ENCODE measurements at regions not wholly inside any gene's neighbourhood (a gene's known extent, or its start where the extent isn't known, plus 50 kb on each side); places are given as distances from the start of the nearest gene placed in this dataset.
A peak's percentile ranks its signal among the peaks of the same experiment; 100 is the strongest.

DNA sequence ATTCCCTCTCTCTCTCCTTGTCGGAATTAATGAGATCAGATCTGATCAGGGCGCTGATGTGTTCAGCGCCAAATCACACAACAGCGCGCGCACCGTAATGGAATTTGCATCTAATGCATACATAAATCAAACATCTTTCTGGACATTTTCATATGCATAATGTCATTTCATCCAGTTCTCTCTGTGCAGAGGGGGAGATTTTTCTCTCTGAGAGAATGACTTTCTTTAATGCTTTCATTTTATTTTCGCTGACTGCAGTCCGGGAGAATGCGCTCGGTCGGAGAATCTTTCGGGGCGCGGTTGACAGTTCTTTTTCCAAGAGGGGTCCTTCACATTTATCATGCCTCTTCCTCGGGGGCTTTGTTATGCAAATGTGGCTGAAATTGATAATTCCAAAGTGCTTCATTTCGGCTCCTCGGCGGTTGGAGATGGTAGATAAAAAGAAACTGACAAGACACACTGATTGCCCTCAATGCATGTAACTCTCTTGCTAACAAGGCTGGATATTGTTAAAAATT, 615.9 kb downstream of the VRK1 start:
- H3K4me3 ChIP-seq (ENCODE audit: low read depth, low read length), result no peak overlapping the region
- no TSS peak for BruUV-seq (replicated peaks)
- Mint-ChIP-seq H3K4me1 (ENCODE audit: low read depth, unreplicated experiment) (peaks cover 2% of the 10 kb centered on the region), H3K27ac (ENCODE audit: unreplicated experiment) (no peak overlapping the region), H3K9me3 (ENCODE audit: unreplicated experiment) (no peaks in the 10 kb centered on the region), H3K36me3 (ENCODE audit: insufficient read depth, unreplicated experiment) (no peaks in the 10 kb centered on the region), H3K4me3 (ENCODE audit: unreplicated experiment) (no peak overlapping the region), H3K27me3 (ENCODE audit: insufficient read depth, unreplicated experiment) (peaks cover 2% of the 10 kb centered on the region)
- intact Hi-C loops (cut with micrococcal nuclease; ENCODE audit: unreplicated experiment), result no loop called here
- no peak for TF ChIP-seq CTCF (IDR thresholded peaks at IDR 0.05; ENCODE audit: insufficient read depth in 1 of 2, low read depth in 1 of 2, low read length in 1 of 2, severe bottlenecking in 1 of 2, unreplicated experiment in 1 of 2)
- H3K9me3 ChIP-seq, result no peaks in the 10 kb centered on the region
- POLR2A ChIA-PET, result no interaction called here
- no peaks in the 10 kb centered on the region for H3K4me1 ChIP-seq
- no peak for DNase-seq
- CTCF ChIA-PET, result no interaction called here
- H3K27me3 ChIP-seq (replicated peaks; ENCODE audit: control insufficient read depth, insufficient read depth, low read length), result no peaks in the 10 kb centered on the region
- no peaks in the 10 kb centered on the region for H3K36me3 ChIP-seq (ENCODE audit: control insufficient read depth, insufficient read depth, low read length)

DNA sequence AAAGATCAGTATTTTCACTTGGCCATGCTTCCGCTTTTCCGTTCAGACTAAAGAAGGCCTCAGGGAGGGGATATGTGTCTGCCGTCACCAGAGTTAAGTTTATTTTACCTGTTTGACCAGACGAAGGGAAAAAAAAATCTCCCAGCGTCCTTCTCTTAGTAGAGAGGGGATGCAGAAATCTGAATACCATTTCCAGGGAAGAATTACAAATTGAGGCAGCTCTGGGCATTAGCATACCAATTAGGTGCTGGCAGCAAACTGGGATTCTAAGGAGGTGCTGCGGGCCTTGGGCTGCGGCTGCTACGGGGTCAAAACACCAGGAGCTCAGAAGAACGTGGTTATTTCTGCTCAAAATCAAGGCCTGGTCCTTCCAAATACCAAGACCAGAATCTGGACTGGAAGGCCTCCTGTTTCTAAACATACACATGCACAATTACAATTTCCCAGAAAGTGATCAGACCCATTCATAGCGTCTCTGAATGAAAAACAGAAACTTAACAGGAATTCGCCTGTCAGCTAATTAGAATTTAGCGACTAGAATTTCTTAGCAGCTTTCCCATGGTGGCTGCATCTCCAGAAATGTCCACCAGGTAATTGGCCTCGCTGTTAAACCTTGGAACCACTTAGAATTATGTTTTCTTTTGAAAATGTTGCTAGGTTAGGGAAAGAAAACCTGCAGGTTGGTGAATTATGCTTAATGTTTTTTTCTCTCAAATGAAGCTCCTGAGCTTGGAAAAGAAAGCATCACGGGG, 617.0 kb downstream of the VRK1 start:
- H3K4me1 ChIP-seq, result no peaks in the 10 kb centered on the region
- H3K27me3 ChIP-seq (replicated peaks; ENCODE audit: control insufficient read depth, insufficient read depth, low read length), result no peaks in the 10 kb centered on the region
- TF ChIP-seq CTCF (IDR thresholded peaks at IDR 0.05; ENCODE audit: insufficient read depth in 1 of 2, low read depth in 1 of 2, low read length in 1 of 2, severe bottlenecking in 1 of 2, unreplicated experiment in 1 of 2), result peak in 1 of 2 experiments; percentile 2
- no peaks in the 10 kb centered on the region for H3K36me3 Mint-ChIP-seq (ENCODE audit: insufficient read depth, unreplicated experiment)
- no peak overlapping the region for H3K27ac Mint-ChIP-seq (ENCODE audit: unreplicated experiment)
- H3K4me3 ChIP-seq (ENCODE audit: low read depth, low read length), result no peak overlapping the region
- no peaks in the 10 kb centered on the region for H3K4me1 Mint-ChIP-seq (ENCODE audit: low read depth, unreplicated experiment)
- intact Hi-C loops (cut with micrococcal nuclease; ENCODE audit: unreplicated experiment), result no loop called here
- no peak overlapping the region for H3K4me3 Mint-ChIP-seq (ENCODE audit: unreplicated experiment)
- no peaks in the 10 kb centered on the region for H3K9me3 Mint-ChIP-seq (ENCODE audit: unreplicated experiment)
- CTCF ChIA-PET, result no interaction called here
- no peaks in the 10 kb centered on the region for H3K36me3 ChIP-seq (ENCODE audit: control insufficient read depth, insufficient read depth, low read length)
- DNase-seq, result no peak
- H3K27me3 Mint-ChIP-seq (ENCODE audit: insufficient read depth, unreplicated experiment), result peaks cover 2% of the 10 kb centered on the region
- BruUV-seq (replicated peaks), result no TSS peak
- H3K9me3 ChIP-seq, result no peaks in the 10 kb centered on the region
- POLR2A ChIA-PET, result no interaction called here

GRCh38 chr14:97414718-97415098, 617.5 kb downstream of the VRK1 start:
- intact Hi-C loops (cut with micrococcal nuclease; ENCODE audit: unreplicated experiment), result no loop called here
- no peak overlapping the region for H3K4me3 Mint-ChIP-seq (ENCODE audit: unreplicated experiment)
- CTCF ChIA-PET, result no interaction called here

More at GRCh38 chr14:97414718-97415098, 617.5 kb downstream of the VRK1 start:
- Histone ChIP-seq H3K36me3 (ENCODE audit: control insufficient read depth, insufficient read depth, low read length) (no peaks in the 10 kb centered on the region), H3K4me1 (no peaks in the 10 kb centered on the region), H3K4me3 (ENCODE audit: low read depth, low read length) (no peak overlapping the region), H3K9me3 (no peaks in the 10 kb centered on the region), H3K27me3 (replicated peaks; ENCODE audit: control insufficient read depth, insufficient read depth, low read length) (no peaks in the 10 kb centered on the region)
- no TSS peak for BruUV-seq (replicated peaks)
- TF ChIP-seq CTCF (IDR thresholded peaks at IDR 0.05; ENCODE audit: insufficient read depth in 1 of 2, low read depth in 1 of 2, low read length in 1 of 2, severe bottlenecking in 1 of 2, unreplicated experiment in 1 of 2), result no peak
- Mint-ChIP-seq H3K36me3 (ENCODE audit: insufficient read depth, unreplicated experiment) (no peaks in the 10 kb centered on the region), H3K27me3 (ENCODE audit: insufficient read depth, unreplicated experiment) (peaks cover 2% of the 10 kb centered on the region), H3K4me1 (ENCODE audit: low read depth, unreplicated experiment) (no peaks in the 10 kb centered on the region), H3K27ac (ENCODE audit: unreplicated experiment) (no peak overlapping the region), H3K9me3 (ENCODE audit: unreplicated experiment) (no peaks in the 10 kb centered on the region)
- POLR2A ChIA-PET, result no interaction called here
- no peak for DNase-seq

Data from Caco-2 (cell line).